AG09319 (cell line): ENCODE measurements at regions not wholly inside any gene's neighbourhood (a gene's known extent, or its start where the extent isn't known, plus 50 kb on each side); places are given as distances from the start of the nearest gene placed in this dataset.
"Not testable (repeated sequence)": the region's sequence is repeated elsewhere in the genome, so short reads cannot be mapped to it uniquely, and the experiment has no call there.

Experiments used
- DNase-seq: peaks from one replicate; pipeline ENCODE4 v3.0.0-alpha.2; 2010; ENCODE audit warnings: low read depth; ENCODE audit errors: extremely low read depth
- TF ChIP-seq, protein P1 (sequence below): IDR thresholded peaks from 2 replicates; pipeline ENCODE4 v1.5.1; 2011; ENCODE audit warnings: low read depth, mild to moderate bottlenecking, inconsistent platforms, low read length, moderate library complexity

DNA sequence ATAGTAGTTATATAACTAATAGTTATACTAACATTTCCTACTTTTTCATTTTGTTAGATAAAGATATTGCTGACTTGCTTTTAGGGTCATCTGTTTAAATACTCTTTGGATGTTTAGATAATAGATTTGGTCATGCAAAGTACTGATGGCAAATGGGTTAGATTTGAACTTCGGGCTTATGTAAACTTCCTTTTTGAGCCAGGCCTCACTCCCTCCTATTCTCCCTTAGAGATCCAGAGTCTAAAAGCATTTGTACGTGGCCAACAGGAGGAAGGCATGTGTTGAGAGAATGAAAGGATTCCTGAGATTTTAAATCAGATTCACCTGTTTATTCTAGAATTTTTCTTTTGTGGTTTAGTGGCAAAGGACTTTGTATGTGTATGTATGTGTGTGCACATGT is 106.4 kb upstream of the GBE1 start:
- DNase-seq = no peak
- TF ChIP-seq, protein P1, sequence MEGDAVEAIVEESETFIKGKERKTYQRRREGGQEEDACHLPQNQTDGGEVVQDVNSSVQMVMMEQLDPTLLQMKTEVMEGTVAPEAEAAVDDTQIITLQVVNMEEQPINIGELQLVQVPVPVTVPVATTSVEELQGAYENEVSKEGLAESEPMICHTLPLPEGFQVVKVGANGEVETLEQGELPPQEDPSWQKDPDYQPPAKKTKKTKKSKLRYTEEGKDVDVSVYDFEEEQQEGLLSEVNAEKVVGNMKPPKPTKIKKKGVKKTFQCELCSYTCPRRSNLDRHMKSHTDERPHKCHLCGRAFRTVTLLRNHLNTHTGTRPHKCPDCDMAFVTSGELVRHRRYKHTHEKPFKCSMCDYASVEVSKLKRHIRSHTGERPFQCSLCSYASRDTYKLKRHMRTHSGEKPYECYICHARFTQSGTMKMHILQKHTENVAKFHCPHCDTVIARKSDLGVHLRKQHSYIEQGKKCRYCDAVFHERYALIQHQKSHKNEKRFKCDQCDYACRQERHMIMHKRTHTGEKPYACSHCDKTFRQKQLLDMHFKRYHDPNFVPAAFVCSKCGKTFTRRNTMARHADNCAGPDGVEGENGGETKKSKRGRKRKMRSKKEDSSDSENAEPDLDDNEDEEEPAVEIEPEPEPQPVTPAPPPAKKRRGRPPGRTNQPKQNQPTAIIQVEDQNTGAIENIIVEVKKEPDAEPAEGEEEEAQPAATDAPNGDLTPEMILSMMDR = no peak

DNA sequence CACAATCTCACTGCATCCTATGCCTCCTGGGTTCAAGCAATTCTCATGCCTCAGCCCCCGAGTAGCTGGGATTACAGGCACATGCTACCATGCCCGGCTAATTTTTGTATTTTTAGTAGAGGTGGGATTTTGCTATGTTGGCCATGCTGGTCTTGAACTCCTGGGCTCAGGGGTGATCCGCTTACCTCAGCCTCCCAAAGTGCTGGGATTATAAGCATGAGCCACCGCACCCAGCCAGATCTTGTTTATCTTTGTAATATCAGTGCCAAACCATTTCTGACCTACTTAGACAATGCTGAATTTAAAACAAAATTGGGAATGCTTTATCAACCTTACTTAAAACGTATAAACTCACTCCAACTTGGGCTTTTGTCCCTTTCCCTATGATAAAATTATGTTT is 103.7 kb upstream of the GBE1 start:
- DNase-seq = not testable (repeated sequence)

DNA sequence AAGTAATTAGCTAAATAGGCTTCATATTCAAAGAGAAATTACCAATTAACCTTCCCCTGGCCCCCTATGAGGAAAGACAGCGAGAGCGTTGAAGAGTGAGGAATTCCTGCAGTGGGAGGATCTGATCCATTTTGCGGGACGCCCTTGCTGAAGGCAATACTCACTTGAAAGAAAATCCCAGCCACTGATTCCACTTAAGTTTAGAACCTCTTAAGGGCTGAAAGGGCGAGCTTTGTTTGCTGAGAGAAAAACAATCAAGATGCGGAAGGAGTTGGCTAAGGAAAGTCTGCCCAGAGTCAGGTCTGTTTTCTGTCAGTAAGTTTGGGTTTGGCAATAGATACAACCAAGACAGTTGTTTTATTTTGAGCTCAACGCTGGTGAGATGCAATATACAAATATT is 102.8 kb upstream of the GBE1 start:
- TF ChIP-seq, protein P1 = no peak
- no peak for DNase-seq

DNA sequence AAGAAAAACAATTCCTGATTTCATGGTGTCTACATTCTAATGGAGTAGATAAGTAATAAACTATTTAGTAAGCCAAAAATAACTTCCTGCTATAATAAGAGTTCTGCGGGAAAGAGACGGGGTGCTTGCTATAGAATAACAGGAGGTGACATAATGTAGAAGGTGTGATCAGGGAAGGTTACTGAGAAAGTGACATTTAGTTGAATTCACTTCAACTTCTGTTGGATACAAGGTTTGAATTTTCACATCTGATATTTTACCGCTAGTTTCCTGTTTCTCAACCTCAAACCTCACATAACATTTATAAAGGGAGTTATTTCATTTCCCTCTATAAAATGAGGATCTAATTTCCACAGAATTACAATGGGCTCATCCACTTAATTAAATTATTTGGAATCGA is 102.3 kb upstream of the GBE1 start:
- TF ChIP-seq, protein P1 = no peak
- no peak for DNase-seq

DNA sequence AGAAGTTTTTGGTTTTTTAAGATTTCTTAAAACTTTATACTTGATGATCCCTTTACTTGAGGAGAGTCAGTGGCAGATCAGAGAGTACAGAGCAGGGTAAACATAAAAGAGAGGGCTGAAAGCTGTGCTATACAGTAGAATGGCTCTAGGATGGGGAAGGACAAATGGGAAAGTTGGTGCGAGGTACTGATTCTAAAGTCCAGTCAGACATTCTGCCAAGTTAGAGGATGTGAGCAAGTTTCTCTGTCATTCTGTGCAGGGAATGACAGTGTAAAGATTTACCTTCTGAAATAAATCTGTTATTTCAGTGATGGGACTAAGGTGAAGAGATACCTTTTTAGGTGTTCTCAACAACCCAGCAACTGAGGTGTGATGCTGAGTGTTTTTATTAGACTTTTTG is 100.1 kb upstream of the GBE1 start:
- no peak for DNase-seq
- TF ChIP-seq, protein P1 = no peak

DNA sequence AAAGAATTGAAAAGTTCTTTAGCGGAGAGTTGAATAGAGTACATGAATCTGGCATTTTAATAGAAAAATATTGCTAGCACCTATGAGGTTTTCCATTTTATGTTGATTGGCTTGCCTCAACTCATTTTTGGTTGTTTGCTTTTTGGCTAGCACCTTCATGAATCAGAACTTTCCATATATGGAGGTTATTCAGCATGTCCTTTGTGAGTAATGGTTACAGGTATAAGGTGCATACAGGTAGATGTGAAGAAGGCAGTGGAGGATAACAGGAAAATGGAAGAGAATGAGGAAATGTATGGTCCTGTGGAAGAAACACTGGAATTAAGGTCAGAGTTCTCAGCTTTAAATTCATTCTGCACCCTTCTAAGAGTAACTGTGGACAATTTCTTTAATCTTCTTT is 98.1 kb upstream of the GBE1 start:
- TF ChIP-seq, protein P1 = no peak
- DNase-seq = no peak

DNA sequence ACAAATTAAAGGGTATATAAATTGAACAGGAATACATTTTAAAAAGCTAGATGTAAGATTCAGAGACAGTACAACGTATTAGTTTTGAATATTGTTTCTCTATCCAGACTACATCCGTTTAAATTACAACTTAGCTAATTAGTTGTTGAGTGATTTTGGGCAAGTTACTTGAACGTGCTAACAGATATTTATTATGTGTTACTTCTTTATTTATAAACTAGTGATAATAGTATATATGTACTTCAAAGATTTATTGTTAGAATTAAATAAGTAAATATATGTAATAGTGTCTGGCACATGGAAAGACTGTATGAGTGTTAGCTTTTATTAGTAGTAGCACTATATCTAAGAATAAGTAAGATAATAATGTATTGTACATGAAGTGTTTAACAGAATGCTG is 92.0 kb upstream of the GBE1 start:
- DNase-seq = no peak
- TF ChIP-seq, protein P1 = no peak

DNA sequence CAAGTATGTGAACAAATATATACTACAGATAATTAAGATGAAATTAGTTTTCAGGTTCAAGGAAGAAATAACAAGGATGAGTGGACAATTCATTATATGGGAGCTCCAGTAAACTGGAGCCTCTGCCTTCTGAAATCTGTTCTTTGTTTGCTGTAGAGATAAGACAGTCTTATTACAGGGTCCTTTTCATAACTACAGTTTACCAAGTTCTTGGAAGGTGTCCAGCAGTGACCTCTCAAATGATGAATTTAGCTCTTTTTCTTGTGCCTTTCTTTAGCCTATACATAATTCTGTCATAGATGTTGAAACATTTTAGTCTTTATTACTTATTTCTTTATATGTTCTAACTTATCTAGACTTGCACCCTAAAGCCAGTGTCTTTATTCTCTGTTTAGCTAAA is 89.7 kb upstream of the GBE1 start:
- TF ChIP-seq, protein P1 = no peak

More for the DNA sequence above, 89.7 kb upstream of the GBE1 start:
- DNase-seq = no peak
